IPS DF 6.9 (cell line): ENCODE measurements at regions not wholly inside any gene's neighbourhood (a gene's known extent, or its start where the extent isn't known, plus 50 kb on each side); places are given as distances from the start of the nearest gene placed in this dataset.
"Not testable (repeated sequence)": the region's sequence is repeated elsewhere in the genome, so short reads cannot be mapped to it uniquely, and the experiment has no call there.

Experiments used
- DNase-seq: peaks from one replicate; pipeline ENCODE4 v3.0.0-alpha.2; 2013; ENCODE audit warnings: low read depth, low spot score
- H3K27ac ChIP-seq: one replicate; pipeline ENCODE4 v1.5.1; 2013; ENCODE audit warnings: low read length, control low read depth
- H3K27me3 ChIP-seq: 2 replicates; pipeline ENCODE4 v1.6.1; 2013; ENCODE audit warnings: mild to moderate bottlenecking, low read length; ENCODE audit not compliant: control insufficient read depth, insufficient read depth
- H3K36me3 ChIP-seq: 2 replicates; pipeline ENCODE4 v1.6.1; 2013; ENCODE audit warnings: low read length; ENCODE audit not compliant: control insufficient read depth, insufficient read depth
- H3K4me1 ChIP-seq: 2 replicates; pipeline ENCODE4 v1.6.1; 2013; ENCODE audit warnings: low read length; ENCODE audit not compliant: control insufficient read depth, insufficient read depth
- H3K4me3 ChIP-seq: 2 replicates; pipeline ENCODE4 v1.5.1; 2013; ENCODE audit warnings: mild to moderate bottlenecking, low read length
- H3K9me3 ChIP-seq: 2 replicates; pipeline ENCODE4 v1.6.1; 2013; ENCODE audit warnings: low read length, inconsistent platforms; ENCODE audit not compliant: control insufficient read depth, insufficient read depth
- WGBS: extraction: QIAGEN DNeasy Blood & Tissue Kit; methylation state at CpG from one replicate; pipeline ENCODE4 v1.1.7; 2013; ENCODE audit warnings: mixed read lengths, missing lambda C conversion rate; ENCODE audit not compliant: insufficient read length, insufficient coverage; 5-methylcytosine and 5-hydroxymethylcytosine counted together

DNA sequence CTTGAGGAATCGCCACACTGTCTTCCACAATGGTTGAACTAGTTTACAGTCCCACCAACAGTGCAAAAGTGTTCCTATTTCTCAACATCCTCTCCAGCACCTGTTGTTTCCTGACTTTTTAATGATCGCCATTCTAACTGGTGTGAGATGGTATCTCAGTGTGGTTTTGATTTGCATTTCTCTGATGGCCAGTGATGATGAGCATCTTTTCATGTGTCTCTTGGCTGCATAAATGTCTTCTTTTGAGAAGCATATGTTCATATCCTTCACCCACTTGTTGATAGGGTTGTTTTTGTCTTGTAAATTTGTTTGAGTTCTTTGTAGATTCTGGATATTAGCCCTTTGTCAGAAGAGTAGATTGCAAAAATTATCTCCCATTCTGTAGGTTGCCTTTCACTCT lies 309.3 kb upstream of the NFIA start:
- H3K27ac ChIP-seq, H3K4me3 ChIP-seq, H3K9me3 ChIP-seq, H3K4me1 ChIP-seq, DNase-seq, H3K27me3 ChIP-seq, H3K36me3 ChIP-seq: not testable (repeated sequence)
- no CpG with 5 or more reads among the region's 2 CpGs for WGBS

DNA sequence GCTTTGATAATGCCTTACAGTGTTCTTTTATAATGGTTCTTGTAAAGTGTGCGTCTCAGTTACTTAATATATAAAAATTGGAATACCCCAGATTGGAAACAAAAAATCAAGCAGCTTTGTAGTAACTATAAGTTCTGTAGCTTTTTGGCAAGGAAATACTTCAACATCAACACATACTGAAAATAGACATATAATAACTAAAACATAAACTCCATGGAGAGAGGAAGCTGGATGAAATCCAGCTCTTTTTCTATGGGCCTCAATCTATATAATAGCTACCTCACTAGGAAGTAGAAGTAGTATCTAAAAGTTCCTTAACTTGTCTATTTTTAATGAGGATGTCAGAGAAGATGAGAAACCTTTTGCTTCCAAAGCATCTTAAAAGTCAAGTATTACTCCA lies 313.3 kb upstream of the NFIA start:
- no peak overlapping the region for H3K27ac ChIP-seq
- no peak for DNase-seq
- H3K27me3 ChIP-seq, result no peaks in the 10 kb centered on the region
- no peaks in the 10 kb centered on the region for H3K4me1 ChIP-seq
- H3K9me3 ChIP-seq, result no peaks in the 10 kb centered on the region
- no peaks in the 10 kb centered on the region for H3K36me3 ChIP-seq
- no CpG with 5 or more reads among the region's 1 CpG for WGBS
- H3K4me3 ChIP-seq, result no peak overlapping the region

- Histone ChIP-seq H3K27ac (no peak overlapping the region), H3K27me3 (no peaks in the 10 kb centered on the region), H3K4me1 (no peaks in the 10 kb centered on the region), H3K36me3 (no peaks in the 10 kb centered on the region), H3K4me3 (no peak overlapping the region), H3K9me3 (no peaks in the 10 kb centered on the region)
- peak; percentile 55 for DNase-seq
- no CpG with 5 or more reads among the region's 5 CpGs for WGBS
Observed at GRCh38 chr1:60765204-60765603, 317.2 kb upstream of the NFIA start.

- Histone ChIP-seq H3K4me3 (no peak overlapping the region), H3K27ac (no peak overlapping the region), H3K36me3 (no peaks in the 10 kb centered on the region), H3K9me3 (no peaks in the 10 kb centered on the region), H3K27me3 (no peaks in the 10 kb centered on the region), H3K4me1 (no peaks in the 10 kb centered on the region)
- DNase-seq, result no peak
- WGBS, result no CpG with 5 or more reads among the region's 3 CpGs
Observed at GRCh38 chr1:60764489-60764888, 317.9 kb upstream of the NFIA start.

GRCh38 chr1:60763741-60764140 lies 318.6 kb upstream of the NFIA start:
- no peak for DNase-seq
- Histone ChIP-seq H3K36me3 (no peaks in the 10 kb centered on the region), H3K4me3 (no peak overlapping the region), H3K4me1 (no peaks in the 10 kb centered on the region), H3K27me3 (no peaks in the 10 kb centered on the region), H3K27ac (no peak overlapping the region), H3K9me3 (no peaks in the 10 kb centered on the region)

DNA sequence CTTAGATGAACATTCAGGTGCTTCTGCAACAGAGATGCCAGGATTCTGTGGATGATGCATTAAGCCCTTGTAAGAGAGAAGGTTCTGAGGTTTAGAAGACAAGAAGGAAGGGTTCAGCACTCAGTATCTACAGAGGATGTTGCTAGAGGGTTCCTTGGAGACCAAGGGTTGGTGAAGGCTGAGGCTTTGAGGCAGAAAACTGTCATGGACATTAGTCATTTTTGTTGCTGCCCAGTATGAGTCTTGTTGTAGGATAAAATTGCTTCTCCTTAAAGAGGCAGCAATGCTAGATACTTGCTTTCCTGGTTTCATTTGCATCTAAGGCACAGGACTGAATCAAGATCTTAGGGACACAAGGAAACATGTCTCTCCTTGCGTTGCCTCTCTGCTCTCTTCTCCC lies 319.4 kb upstream of the NFIA start:
- Histone ChIP-seq H3K4me1 (no peaks in the 10 kb centered on the region), H3K36me3 (no peaks in the 10 kb centered on the region), H3K27ac (no peak overlapping the region), H3K9me3 (no peaks in the 10 kb centered on the region), H3K27me3 (no peaks in the 10 kb centered on the region), H3K4me3 (no peak overlapping the region)
- no CpG with 5 or more reads among the region's 1 CpG for WGBS
- DNase-seq, result no peak

DNA sequence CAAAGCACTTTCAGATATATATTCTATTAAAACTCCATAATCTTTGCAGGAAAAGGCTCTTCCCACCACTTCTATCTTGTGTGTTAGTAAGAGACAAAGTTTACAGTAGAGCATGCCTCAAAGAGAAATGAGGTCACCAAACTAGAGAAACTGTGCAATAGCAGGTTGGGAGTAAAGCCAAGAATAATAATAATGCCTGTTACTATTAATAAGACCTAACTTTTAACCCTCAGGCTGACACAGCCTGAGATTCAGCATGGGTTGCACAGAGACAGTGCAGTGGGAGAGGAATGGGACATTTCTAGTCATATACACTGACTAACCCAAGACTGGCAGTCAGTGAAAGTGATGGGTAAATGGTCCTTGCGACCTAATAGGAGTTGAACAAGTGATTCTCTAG lies 320.2 kb upstream of the NFIA start:
- Histone ChIP-seq H3K9me3 (no peaks in the 10 kb centered on the region), H3K4me3 (no peak overlapping the region), H3K27ac (no peak overlapping the region), H3K4me1 (no peaks in the 10 kb centered on the region), H3K27me3 (no peaks in the 10 kb centered on the region), H3K36me3 (no peaks in the 10 kb centered on the region)
- no CpG with 5 or more reads among the region's 1 CpG for WGBS
- DNase-seq, result no peak

- H3K9me3 ChIP-seq, result no peaks in the 10 kb centered on the region
- no peak overlapping the region for H3K27ac ChIP-seq
- no peaks in the 10 kb centered on the region for H3K36me3 ChIP-seq
- no peaks in the 10 kb centered on the region for H3K27me3 ChIP-seq
- no CpG with 5 or more reads among the region's 3 CpGs for WGBS
- H3K4me3 ChIP-seq, result no peak overlapping the region
- H3K4me1 ChIP-seq, result no peaks in the 10 kb centered on the region
- DNase-seq, result no peak
Observed at GRCh38 chr1:60759291-60759690, 323.1 kb upstream of the NFIA start.

DNA sequence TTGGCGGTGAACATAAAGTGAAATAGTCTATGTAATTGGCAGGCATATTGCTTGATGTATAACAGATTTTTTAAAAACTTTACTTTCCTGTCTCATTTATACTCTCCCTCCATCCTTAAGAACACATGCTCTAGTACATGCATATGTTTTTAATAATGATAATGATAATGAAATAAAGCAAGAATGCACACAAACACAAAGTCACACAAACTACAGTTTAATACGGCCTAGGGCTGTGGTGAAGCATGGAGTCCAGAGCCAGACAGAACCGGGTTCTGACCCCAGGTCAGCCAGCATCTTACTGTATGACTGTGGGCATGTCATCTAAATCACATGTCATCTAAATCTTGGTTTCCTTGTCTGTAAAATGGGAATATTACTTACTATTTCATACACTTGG lies 324.9 kb upstream of the NFIA start:
- Histone ChIP-seq H3K36me3 (no peaks in the 10 kb centered on the region), H3K27ac (no peak overlapping the region), H3K9me3 (no peaks in the 10 kb centered on the region), H3K4me1 (no peaks in the 10 kb centered on the region), H3K27me3 (no peaks in the 10 kb centered on the region), H3K4me3 (no peak overlapping the region)
- WGBS, result no CpG with 5 or more reads among the region's 3 CpGs
- no peak for DNase-seq

GRCh38 chr1:60753036-60753900 lies 329.1 kb upstream of the NFIA start:
- Histone ChIP-seq H3K27ac (no peak overlapping the region), H3K27me3 (no peaks in the 10 kb centered on the region), H3K9me3 (no peaks in the 10 kb centered on the region), H3K4me1 (no peaks in the 10 kb centered on the region), H3K36me3 (no peaks in the 10 kb centered on the region), H3K4me3 (no peak overlapping the region)
- DNase-seq, result no peak
- no CpG with 5 or more reads among the region's 9 CpGs for WGBS

GRCh38 chr1:60751306-60751705 lies 331.1 kb upstream of the NFIA start:
- H3K9me3 ChIP-seq, result no peaks in the 10 kb centered on the region
- H3K36me3 ChIP-seq, result no peaks in the 10 kb centered on the region
- no peak overlapping the region for H3K27ac ChIP-seq
- no peak for DNase-seq
- H3K27me3 ChIP-seq, result no peaks in the 10 kb centered on the region
- no CpG with 5 or more reads among the region's 1 CpG for whole genome bisulfite sequencing
- no peaks in the 10 kb centered on the region for H3K4me1 ChIP-seq
- no peak overlapping the region for H3K4me3 ChIP-seq
